Ovary (tissue), 7 donors: ENCODE measurements at regions not wholly inside any gene's neighbourhood (a gene's known extent, or its start where the extent isn't known, plus 50 kb on each side); places are given as distances from the start of the nearest gene placed in this dataset.

Experiments used
- DNase-seq, 5 donors: peaks; one replicate each; pipeline ENCODE4 v3.0.0-alpha.2; 2019 to 2020
- H3K27ac ChIP-seq, 2 donors: fragments of 200-600 bp; one replicate each; pipeline versions ENCODE4 v1.5.1 to v1.8.0; 2019 to 2022
- H3K27me3 ChIP-seq: fragments of 200-600 bp; one replicate; pipeline ENCODE4 v1.8.0; 2022
- H3K36me3 ChIP-seq: fragments of 200-600 bp; sonication (generic); one replicate; pipeline ENCODE4 v1.5.1; 2019
- H3K4me1 ChIP-seq: one replicate; pipeline ENCODE4 v1.8.1; 2013; ENCODE audit warnings: mild to moderate bottlenecking, moderate library complexity; ENCODE audit not compliant: insufficient read depth
- H3K4me3 ChIP-seq: fragments of 200-600 bp; sonication (generic); one replicate; pipeline ENCODE4 v1.5.1; 2017
- H3K9me3 ChIP-seq, 2 donors: fragments of 200-600 bp in 1 of 2; sonication (generic) in 1 of 2; one replicate each; pipeline versions ENCODE4 v1.5.1 to v1.8.1; 2013 to 2019; ENCODE audit warnings: mild to moderate bottlenecking in 1 of 2, moderate library complexity in 1 of 2
- CTCF ChIP-seq, 3 donors: fragments of 450-650 bp in 2 of 3; fragments of 200-600 bp in 1 of 3; IDR thresholded peaks; one replicate each; pipeline versions ENCODE4 v1.5.1 to v1.8.0; 2016 to 2022; ENCODE audit warnings: antibody characterized with exemption in 3 of 3, mild to moderate bottlenecking in 1 of 3
- EP300 ChIP-seq: sonication (generic); formaldehyde crosslinking; IDR thresholded peaks from one replicate; pipeline ENCODE4 v1.6.1; 2017; ENCODE audit warnings: antibody characterized with exemption
- POLR2A ChIP-seq: fragments of 450-650 bp; IDR thresholded peaks from one replicate; pipeline ENCODE4 v1.6.1; 2017; ENCODE audit warnings: antibody characterized with exemption, mild to moderate bottlenecking, moderate library complexity
- WGBS, 3 donors: extraction: QIAGEN DNeasy Blood & Tissue Kit in 1 of 3; methylation state at CpG; one replicate each; pipeline versions ENCODE4 v1.1.5 to v1.1.7; 2013 to 2017; 5-methylcytosine and 5-hydroxymethylcytosine counted together
- intact Hi-C, 4 donors: fragments of 100-400 bp; cut with DNase I; formaldehyde crosslinking; loops; one replicate each; pipeline versions ENCODE4 v1.11.0 to v1.15.1; 2022 to 2023
- donor health status: DM: no; HTN: no; CAD: no; lungs with moderate emphysema.
- donor health status: DM: no; HTN: no; CAD: no.
- donor health status: Bipolar disorder and iron deficiency.
- donor health status: DM: no; HTN: no; CAD: no.
- donor health status: DM: yes; HTN: yes; CAD: no.

DNA sequence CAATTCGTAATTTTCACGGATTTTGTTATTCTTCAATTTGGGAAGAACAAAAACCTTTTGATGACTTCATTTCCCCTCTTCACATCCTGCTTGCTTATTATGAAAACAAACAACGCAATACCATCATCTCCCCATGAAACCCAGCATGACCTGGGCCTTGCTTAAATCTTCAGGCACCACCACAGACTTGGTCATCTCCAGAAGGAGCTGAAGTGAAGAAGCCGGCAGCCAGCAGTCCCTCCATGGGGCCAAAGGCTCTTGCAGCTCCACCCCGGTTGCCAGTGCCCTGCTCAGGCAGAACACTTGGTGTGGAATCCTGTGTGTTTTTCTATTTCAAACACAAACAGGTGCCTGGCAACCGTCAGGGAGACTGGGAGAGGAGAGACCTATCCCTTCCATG is 982.9 kb upstream of the TMEM132C start:
- Histone ChIP-seq H3K9me3 (no peaks in the 10 kb centered on the region), H3K4me1 (no peaks in the 10 kb centered on the region), H3K27ac (no peak overlapping the region), H3K36me3 (no peaks in the 10 kb centered on the region), H3K4me3 (no peak overlapping the region), H3K27me3 (no peaks in the 10 kb centered on the region)
- 74 to 77% (median 77%) methylated on average over 6 of the region's 6 CpGs for WGBS, 3 donors
- no peak for TF ChIP-seq EP300
- TF ChIP-seq CTCF (IDR thresholded peaks at IDR 0.05), result no peak
- TF ChIP-seq POLR2A, result no peak
- DNase-seq, result no peak
- intact Hi-C loops, result no loop called here

- TF ChIP-seq CTCF (IDR thresholded peaks at IDR 0.05) (no peak), POLR2A (no peak), EP300 (no peak)
- Histone ChIP-seq H3K27me3 (no peaks in the 10 kb centered on the region), H3K36me3 (no peaks in the 10 kb centered on the region), H3K27ac (no peak overlapping the region), H3K4me3 (no peak overlapping the region), H3K9me3 (no peaks in the 10 kb centered on the region), H3K4me1 (no peaks in the 10 kb centered on the region)
- no peak for DNase-seq
- intact Hi-C loops, result no loop called here
- WGBS, 3 donors, result 32 to 41% (median 36%) methylated on average over 3 of the region's 3 CpGs
These were observed 982.0 kb upstream of the TMEM132C start for GRCh38 chr12:127284870-127285431.

GRCh38 chr12:127286281-127286680 is 980.7 kb upstream of the TMEM132C start:
- Histone ChIP-seq H3K4me1 (no peaks in the 10 kb centered on the region), H3K27me3 (no peaks in the 10 kb centered on the region), H3K4me3 (no peak overlapping the region), H3K27ac (no peak overlapping the region), H3K9me3 (no peaks in the 10 kb centered on the region), H3K36me3 (no peaks in the 10 kb centered on the region)
- no peak for DNase-seq
- intact Hi-C loops, result no loop called here
- 69 to 75% (median 70%) methylated on average over 3 of the region's 3 CpGs for WGBS, 3 donors
- TF ChIP-seq CTCF (IDR thresholded peaks at IDR 0.05) (no peak), POLR2A (no peak), EP300 (no peak)

GRCh38 chr12:127287256-127287655 is 979.7 kb upstream of the TMEM132C start:
- DNase-seq, result no peak
- WGBS, 3 donors, result 92 to 94% (median 93%) methylated on average over 11 of the region's 11 CpGs
- H3K9me3 ChIP-seq, result no peaks in the 10 kb centered on the region
- no peak overlapping the region for H3K4me3 ChIP-seq
- H3K36me3 ChIP-seq, result no peaks in the 10 kb centered on the region
- H3K27me3 ChIP-seq, result no peaks in the 10 kb centered on the region
- TF ChIP-seq CTCF (IDR thresholded peaks at IDR 0.05) (no peak), POLR2A (no peak), EP300 (no peak)
- intact Hi-C loops, result no loop called here
- H3K4me1 ChIP-seq, result no peaks in the 10 kb centered on the region
- H3K27ac ChIP-seq, result no peak overlapping the region
